GM18868 (cell line): ENCODE measurements at regions not wholly inside any gene's neighbourhood (a gene's known extent, or its start where the extent isn't known, plus 50 kb on each side); places are given as distances from the start of the nearest gene placed in this dataset.
A peak's percentile ranks its signal among the peaks of the same experiment; 100 is the strongest.

Source experiments
- ATAC-seq: cut with Tn5 transposase; IDR thresholded peaks from one replicate; pipeline ENCODE4 v1.9.1; 2021; ENCODE audit warnings: mild to moderate bottlenecking, moderate library complexity; ENCODE audit not compliant: unreplicated experiment

DNA sequence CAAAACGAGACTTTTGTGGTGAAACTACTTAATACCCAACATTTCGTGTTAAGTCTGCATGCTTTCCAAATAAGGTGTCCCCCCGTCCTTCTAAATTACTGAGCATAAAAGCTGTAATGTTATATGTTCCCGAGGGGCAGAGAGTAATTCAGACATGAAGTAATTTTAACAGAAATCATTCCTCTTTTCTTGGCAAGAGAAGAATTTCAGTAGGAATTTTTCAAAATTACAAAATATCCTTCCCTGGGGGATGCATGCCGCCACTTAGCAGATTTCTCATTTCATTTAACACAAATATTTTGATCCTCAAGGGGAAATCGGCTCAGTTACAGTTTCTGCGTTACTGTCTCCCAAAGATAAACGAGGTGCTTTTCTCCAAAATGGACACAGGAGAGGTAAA, 213.2 kb upstream of the RHOBTB1 start:
- ATAC-seq: no peak

DNA sequence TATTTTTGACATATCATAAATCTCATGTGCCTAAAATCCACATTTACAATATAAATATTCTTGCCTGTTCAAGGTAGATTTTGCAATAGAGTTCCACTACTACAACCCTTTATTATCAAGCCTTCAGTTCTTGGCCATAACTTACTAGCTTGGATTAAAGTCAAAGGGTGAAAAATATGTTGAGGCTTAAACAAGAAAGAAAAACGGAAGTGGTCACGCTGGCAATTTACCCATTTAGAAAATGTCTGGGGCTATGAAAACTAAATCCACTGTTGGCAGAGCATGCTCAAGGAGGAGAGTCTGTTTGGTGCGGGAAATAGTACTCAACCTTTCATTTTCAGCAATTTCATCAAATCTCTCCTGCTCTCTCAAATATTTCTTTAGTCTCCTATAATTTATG, 209.8 kb upstream of the RHOBTB1 start:
- ATAC-seq: no peak

DNA sequence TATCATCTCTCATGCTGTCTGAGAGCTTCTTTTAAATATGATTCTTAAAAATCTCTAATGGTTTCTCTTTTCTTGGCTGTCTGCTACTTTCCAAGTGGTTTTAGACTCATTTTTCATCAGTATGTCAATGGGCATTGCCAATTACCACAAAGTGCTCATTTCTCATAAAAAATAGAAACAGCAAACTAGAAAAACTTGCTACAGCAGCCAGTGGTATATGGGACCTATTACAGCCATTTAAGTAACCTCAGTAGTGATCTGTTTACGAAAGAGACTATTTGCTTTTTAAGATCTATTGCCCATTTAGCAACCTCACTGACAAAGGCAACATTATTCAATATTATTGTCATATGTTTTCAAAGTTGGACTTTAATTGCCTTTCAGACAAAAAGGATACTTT, 207.1 kb upstream of the RHOBTB1 start:
- ATAC-seq: no peak

DNA sequence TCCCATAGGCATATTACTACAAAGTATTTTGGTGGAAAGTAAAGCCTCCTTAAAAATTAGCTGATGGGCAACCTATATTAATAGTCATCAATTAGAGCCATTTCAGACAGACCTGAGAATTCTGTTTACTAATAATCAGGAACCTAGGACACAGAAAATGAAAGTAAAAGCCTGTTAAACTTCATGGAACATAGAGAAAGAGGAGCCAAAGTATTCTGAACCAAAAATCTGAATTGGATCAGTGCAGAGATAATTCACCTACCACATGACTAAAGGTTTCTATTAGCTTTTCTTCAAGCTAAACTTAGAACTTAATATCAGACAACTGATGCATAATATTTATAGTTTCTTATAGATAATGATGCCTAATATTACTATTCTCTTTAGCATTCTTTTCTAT, 204.5 kb upstream of the RHOBTB1 start:
- no peak for ATAC-seq

DNA sequence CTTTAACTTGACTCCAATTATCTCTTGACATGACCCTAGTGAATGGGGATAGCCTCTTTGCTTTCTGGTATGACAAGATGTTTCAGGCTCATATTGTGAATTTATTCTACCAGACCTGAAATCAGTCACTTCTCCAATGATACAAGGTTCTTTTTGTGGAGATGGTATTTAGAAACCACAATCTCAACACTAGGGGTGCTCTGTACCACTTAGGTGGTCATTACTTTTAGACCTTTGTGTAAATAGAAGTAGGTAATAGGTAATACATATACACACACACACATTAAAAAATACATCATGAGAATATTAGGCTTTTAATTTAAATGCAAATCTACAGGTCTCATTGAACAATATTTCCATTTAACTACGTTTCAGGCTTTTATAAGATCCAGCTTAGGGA, 199.0 kb upstream of the RHOBTB1 start:
- no peak for ATAC-seq

DNA sequence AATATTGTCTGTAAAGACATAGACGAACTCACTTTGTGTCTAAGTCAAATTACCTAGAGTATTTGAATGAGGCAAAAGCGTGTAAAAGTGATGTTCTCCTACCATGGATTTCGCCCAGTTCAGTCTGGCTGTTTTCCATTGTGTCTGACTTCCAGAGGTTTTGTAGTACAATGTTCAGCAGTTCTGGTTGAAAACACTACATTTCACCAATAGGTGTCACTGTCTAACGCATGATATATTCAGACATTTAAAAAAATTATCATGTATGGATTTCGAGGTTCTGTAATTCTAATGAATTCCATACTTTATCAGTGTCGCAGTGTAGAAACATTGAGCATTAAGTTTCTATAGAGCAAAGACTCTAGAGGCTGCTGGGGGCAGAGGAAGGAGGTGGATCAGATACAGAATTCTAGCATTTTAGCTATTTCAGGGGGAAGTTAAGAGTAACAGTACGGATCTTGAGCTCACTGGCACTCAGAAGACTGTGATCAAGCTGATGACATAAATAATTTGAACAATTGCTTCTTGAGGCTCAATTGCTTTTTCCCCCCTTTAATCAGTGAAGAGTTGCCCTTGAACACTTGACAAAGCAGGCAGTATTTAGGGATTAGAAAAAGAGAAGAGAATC, 196.9 kb upstream of the RHOBTB1 start:
- ATAC-seq: peak; percentile 50

DNA sequence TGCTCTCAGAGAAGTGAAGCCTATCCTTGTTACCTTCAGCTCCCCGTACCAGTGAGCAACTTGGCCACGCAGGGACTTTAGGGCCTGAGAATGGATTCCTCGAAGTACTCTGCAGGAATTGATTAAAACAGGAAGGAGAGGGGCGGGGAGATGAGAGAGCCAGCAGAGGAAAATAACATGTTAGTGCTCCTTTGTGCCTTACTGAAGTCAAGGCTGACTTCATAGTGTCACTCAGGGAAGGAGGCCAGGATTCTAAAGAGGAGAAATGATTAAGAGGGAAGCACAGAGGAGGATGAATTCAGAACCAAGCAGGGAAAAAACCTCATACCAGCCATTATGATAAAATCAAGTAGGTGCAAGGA, 195.6 kb upstream of the RHOBTB1 start:
- no peak for ATAC-seq

DNA sequence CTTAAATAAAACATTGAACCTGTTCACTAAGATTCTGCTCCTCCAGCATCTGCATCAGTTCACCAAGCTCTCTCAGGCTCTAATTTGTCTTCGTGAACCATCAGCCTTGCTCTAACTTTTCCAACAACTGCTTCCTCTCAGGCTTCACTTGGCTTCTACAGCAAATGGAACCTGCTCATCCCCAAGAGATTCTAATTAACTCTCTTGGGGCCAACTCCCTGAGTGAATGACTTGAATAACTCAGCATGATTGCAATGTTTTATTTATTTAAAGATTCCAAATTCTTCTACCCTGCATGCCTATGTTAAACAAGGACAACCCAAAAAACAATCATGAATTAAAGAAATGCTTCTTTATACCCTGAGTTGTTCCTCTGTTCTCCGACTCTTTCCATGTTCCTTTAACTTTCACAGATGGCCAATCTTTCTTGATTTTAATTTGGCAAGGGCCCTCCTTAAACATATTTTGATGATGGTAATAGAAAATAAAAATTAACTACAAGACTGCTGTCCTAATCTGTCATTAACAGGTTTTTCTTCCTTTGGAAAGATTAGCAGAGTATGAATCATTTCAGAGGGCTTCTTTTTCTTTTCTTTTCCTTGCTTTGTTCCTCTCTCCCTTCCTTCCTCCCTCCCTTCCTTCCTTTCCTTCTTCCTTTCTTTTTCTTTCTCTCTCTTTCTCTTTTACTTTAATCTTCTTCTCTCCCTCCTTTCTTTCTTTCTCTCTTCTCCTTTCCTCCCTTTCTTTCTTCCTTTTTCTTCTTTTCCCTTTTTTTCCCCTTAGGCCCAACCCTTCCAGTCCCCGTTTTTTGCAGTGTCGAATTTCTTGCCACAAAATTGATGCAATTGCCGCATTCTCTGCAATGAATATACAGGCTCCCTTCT, 195.0 kb upstream of the RHOBTB1 start:
- no peak for ATAC-seq

DNA sequence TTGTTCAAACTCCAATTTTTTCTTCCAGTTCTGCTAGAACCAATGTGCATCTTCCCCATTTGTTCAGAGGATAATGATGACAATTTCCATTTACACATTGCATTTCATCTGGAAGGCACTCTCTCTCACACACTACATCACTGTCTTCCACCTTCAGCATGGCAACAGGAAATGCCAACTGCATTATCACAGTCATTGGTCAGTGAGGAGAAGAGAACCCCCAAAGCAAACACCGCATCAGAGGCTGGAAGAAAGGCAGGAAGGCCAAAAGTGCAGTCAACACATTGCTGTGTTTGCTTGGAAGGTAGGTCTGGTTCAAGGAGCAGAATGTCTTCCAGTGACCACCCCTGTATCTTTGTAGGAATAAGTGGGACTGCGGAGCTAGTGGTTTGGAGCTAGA, 192.2 kb upstream of the RHOBTB1 start:
- ATAC-seq: peak; percentile 16

DNA sequence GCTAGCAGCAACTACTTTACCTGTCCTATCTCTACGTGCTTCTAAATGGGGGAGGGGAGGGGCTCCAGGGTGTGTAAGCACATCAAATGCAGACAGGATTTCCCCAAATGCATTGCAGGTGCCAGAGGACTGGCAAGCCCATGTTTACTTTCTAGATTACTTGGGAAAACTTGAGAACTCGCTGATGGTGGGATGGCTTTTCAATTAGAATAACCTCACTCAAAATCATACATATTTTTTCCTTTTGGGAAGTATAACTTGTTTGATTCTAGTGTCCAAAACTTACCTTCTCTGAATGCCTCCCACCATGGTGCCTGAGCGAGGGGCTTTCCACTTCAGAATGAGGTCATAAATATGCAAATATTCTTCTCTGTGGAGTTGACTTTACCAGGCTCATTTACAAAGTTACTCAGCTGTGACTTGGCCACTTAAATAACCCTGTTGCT, 191.3 kb upstream of the RHOBTB1 start:
- ATAC-seq: peak; percentile 95

DNA sequence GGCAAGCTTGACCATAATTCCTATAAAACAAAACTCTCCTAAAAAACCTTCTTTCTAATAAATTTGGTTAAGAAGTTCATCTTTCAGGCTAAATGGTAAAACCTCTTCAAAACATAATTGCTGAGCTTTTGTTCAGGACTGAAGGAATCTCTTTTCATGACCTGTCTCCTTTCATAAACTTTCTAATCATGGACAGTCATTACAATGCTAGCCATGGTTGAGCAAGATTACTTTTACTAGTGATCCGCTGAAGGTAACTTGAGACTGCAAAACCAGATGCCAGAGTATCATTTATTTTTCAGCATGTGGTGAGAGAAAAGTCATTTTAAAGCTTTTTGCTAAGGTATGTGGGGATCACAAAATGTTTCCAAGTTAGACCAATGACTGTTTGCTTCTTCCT, 186.4 kb upstream of the RHOBTB1 start:
- ATAC-seq: no peak

DNA sequence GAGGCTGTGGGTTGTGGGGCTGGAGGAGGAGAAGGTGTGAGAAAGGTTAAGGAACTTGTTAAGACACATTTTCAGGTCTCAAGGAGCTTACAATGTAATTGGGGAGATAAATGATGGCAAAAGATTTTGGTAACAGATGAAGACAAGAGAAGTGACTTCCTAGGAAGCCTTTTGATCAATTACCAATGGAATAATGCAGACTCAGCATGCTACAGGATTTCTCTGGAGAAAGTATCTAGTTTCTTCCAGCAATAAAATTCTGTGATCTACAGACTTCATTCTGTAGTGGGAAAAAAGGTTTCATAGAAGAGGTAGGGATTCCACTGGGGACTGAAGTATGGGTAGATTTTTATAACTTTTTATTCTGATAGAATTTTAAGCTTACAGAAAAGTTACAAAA, 184.2 kb upstream of the RHOBTB1 start:
- ATAC-seq: no peak

DNA sequence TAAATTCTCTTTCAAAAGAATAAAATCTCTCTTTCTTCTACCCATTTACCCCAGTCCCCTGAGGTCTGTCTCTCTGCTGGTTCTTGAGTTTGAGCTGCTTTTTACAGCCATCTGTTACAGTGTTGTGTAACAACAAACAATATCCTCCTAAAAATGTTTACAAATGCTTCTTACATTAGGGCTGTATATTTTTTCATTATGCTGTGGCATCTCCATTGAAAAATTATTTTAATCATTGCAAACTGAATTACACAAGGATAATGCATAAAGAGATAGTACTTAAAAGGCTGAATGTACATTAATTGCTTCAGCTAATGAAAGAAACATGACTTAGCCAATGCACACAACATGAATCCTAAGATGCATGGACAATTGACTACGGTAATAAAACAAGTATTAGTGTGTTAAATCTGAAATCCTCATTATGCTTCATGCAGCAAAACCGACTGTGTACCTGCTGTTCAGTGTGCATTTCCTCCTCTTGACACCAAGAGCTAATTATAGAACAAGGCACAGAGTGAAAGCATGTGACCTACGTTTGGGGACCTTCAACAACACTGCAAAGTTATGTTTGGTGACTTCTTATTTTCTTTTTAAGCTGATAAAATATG, 181.7 kb upstream of the RHOBTB1 start:
- peak; percentile 72 for ATAC-seq

DNA sequence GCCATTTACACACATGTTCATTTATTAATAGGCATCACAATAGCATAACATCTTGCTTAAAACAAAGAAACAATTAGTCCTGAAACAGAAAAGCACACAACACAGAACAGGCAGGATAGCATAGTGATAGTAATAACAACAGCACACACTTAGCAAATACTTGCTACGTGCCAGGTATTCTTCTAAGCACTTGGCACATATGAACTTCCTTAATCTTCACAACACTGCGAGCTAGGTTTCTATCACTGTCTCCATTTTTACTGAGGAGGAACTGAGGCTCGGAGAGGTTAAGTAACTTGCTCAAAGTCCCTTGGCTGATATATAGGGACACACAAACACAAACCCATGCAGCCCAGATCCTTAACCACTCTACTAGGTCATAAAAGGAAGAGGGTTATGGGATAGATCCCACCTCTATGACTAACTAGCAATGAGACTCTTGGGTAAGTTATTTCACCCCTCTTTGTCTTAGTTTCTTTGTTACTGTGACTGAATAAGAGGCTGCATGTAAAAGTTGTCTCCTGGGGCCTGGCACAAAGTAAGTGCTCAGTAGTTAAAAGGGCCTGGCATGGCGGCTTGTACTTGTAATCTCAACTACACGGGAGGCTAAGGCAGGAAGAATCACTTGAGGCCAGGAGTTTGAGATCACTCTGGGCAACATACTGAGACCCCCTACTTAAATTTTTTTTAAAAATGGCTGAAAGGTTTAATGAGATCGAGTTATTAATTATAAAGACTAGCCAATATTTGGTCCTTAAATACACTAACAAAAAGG, 181.0 kb upstream of the RHOBTB1 start:
- ATAC-seq: peak; percentile 34

DNA sequence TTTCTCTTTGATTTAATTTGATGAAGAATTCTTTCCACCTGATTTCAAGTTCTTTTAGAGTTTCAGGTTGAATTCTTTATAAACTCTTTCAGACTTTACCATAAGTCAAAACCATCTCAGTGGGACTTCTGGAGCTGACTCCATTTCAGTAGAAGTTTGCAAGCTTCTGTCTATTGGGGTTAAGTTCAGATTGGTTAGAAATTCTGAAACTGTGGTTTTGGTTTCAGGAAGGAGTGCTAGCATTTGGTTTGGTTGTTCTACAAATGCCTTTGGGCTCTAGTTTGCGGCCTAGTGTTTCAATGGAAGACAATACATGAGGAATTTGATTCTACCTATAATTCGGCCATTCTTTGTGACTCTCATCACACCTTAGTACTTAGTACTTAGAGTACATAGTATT, 176.8 kb upstream of the RHOBTB1 start:
- peak; percentile 74 for ATAC-seq

DNA sequence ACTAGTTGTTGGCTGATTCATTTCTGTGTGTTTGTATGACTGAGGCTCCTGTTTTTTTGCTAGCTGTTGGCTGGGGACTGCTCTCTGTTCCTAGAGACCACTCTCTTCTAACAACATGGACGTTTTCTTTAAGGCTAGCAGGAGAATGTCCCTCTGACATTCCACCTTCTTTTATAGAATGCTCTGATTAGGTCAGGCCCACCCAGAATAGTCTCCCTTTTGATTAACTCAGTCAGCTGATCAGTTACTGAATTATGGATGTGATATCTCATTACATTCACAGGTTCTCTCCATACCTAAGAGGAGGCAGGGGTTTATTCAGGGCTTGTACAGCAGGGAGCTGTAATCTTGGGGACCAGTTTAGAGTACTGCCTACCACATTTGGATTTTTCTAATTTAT, 175.6 kb upstream of the RHOBTB1 start:
- ATAC-seq: no peak

DNA sequence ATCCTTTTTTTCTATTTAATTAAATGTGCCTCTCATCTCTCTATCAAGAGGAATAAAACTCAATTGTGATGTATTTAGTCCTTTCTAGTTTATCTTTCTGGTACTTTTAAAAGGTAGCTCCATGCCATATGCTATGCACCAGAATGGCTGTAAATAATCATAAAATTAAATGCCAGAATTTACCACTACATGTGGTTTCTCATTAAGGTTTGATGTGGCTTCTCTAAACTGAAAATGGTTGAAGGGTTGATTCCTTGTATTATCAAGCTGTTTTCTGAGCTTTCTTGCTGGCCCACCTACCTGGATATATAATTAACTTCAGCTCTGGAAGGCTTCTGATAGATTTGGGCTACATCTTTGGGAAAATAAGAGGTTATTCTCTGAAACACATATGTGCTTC, 171.9 kb upstream of the RHOBTB1 start:
- ATAC-seq: no peak

DNA sequence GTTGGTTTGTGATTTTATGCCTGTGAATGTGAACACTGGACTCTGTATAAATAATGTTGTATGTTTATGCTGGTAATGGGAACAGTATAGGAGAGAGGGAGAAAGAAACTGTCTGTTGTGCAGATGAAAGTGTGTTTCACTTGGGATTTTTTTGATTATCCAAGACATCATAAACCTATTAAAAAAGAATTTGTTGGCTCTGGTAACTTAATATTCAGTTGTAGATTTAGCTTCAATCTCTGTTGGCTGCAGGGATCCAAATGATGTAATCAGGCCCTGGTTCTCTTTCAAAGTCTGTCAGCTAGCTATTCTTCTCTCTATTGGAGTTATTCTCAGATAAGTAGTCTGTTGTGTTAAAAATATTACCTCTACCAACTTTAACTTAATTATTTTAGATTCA, 168.8 kb upstream of the RHOBTB1 start:
- no peak for ATAC-seq

DNA sequence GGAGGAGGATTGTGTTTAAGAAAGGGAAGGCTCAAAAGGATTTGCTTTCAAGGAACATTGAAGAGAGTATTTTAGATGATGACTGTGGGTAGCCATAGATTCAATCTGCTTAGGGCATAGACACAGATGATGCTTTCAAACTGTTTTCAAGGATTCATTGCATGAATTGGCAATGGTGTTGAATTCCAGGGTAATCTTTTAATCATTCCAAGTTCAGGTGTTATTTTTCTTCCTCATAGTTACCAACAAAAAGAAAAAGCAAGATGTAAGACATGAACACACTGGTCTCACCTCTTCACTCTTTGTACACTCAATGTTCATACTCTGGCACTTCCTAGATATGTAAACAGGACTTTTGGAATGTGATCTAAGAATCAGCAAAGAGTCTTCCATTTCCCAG, 167.0 kb upstream of the RHOBTB1 start:
- ATAC-seq: no peak

DNA sequence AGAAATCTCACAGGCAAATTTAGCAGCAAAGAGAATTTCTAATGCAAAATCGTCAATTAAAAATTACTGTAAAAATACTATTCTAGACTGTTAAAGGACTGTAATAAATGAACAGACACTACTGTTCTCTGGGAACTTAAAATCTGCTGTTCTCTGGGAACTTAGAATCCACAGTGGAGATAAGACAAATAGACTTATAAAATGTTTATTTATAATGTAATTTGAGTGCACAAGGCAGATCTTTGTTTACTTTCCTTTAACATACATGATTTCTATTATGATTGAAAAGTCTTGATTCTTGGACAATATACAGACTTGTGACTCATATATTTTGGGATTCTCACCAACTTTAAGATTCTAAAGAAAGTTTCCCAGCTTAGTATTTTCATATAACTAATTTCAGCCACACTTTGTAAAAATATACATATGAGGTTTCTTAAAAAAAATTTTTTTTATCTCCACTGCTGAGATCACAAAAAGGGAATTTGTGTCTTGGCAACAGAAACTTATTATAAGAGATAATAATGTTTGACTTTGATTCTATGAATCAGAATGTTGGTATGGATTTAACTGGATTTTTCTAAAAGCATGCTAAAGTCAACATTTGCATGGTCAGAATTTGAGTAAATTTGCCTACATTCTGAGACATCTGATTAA, 166.3 kb upstream of the RHOBTB1 start:
- ATAC-seq: no peak

DNA sequence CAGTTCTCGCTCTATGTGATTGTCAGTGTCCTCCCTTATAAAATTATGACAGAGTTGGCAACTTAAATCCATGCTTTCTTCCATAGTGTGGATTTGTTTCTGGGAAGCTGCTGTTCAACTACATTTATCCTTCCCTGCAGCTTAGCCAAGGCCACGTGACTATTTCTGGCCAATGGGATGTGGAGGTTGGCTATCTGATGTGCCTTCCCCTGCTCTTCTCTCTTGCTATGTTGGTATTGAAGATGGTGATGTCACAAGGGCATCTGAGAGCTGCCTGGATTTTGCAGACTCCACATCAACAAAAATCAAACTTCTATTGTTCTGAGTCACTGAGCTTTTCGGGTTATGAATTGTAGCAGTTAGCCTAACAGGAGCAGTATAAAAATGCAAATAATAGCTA, 164.9 kb upstream of the RHOBTB1 start:
- ATAC-seq: no peak
